Karpas-422 (cell line): ENCODE measurements at regions not wholly inside any gene's neighbourhood (a gene's known extent, or its start where the extent isn't known, plus 50 kb on each side); places are given as distances from the start of the nearest gene placed in this dataset.

Experiments used
- DNase-seq: peaks from one replicate; pipeline ENCODE4 v3.0.0-alpha.2; 2015
- H2AFZ ChIP-seq: fragments of 200-600 bp; sonication (generic); 2 replicates; pipeline ENCODE4 v1.6.1; 2014; ENCODE audit warnings: antibody characterized with exemption, low read length, mixed read lengths
- H3K27ac ChIP-seq: fragments of 200-600 bp; sonication (generic); 2 replicates; pipeline ENCODE4 v1.5.1; 2014; ENCODE audit warnings: mild to moderate bottlenecking, low read length, moderate library complexity
- H3K27me3 ChIP-seq: fragments of 200-600 bp; sonication (generic); 2 replicates; pipeline ENCODE4 v1.6.1; 2014; ENCODE audit warnings: low read length, mixed read lengths
- H3K36me3 ChIP-seq: fragments of 200-600 bp; sonication (generic); 2 replicates; pipeline ENCODE4 v1.6.1; 2014; ENCODE audit warnings: low read length, mixed read lengths; ENCODE audit not compliant: insufficient read depth
- H3K4me1 ChIP-seq: fragments of 200-600 bp; sonication (generic); 2 replicates; pipeline ENCODE4 v1.6.1; 2014; ENCODE audit warnings: mild to moderate bottlenecking, low read length, mixed read lengths
- H3K4me2 ChIP-seq: fragments of 200-600 bp; sonication (generic); 2 replicates; pipeline ENCODE4 v1.6.1; 2014; ENCODE audit warnings: low read length, low read depth, mild to moderate bottlenecking; ENCODE audit not compliant: poor library complexity, severe bottlenecking
- H3K4me3 ChIP-seq: fragments of 200-600 bp; sonication (generic); 2 replicates; pipeline ENCODE4 v1.5.1; 2014; ENCODE audit warnings: mild to moderate bottlenecking, antibody characterized with exemption, low read length, mixed read lengths
- H3K79me2 ChIP-seq: fragments of 200-600 bp; sonication (generic); 2 replicates; pipeline ENCODE4 v1.6.1; 2014; ENCODE audit warnings: mild to moderate bottlenecking, low read length, mixed read lengths
- H3K9ac ChIP-seq: fragments of 200-600 bp; sonication (generic); 2 replicates; pipeline ENCODE4 v1.6.0; 2014; ENCODE audit warnings: low read length
- H3K9me2 ChIP-seq: fragments of 200-600 bp; sonication (generic), shearing (Covaris generic); replicated peaks from 2 replicates; pipeline ENCODE4 v1.6.0; 2014; ENCODE audit warnings: mild to moderate bottlenecking, low read length, moderate library complexity; ENCODE audit not compliant: insufficient read depth
- H3K9me3 ChIP-seq: fragments of 300-700, 200-600 bp; sonication (generic); 2 replicates; pipeline ENCODE4 v1.6.1; 2014; ENCODE audit warnings: low read length, mixed read lengths
- H4K20me1 ChIP-seq: fragments of 200-600 bp; sonication (generic); 2 replicates; pipeline ENCODE4 v1.6.1; 2014; ENCODE audit warnings: mild to moderate bottlenecking, antibody characterized with exemption, low read length, low read depth; ENCODE audit not compliant: insufficient read depth

- H3K27me3 ChIP-seq = no peaks in the 10 kb centered on the region
- peaks cover 26% of the 10 kb centered on the region for H3K4me1 ChIP-seq
- no peak overlapping the region for H3K27ac ChIP-seq
- H3K9ac ChIP-seq = no peak overlapping the region
- H3K4me3 ChIP-seq = no peak overlapping the region
- no peaks in the 10 kb centered on the region for H3K9me3 ChIP-seq
- H3K4me2 ChIP-seq = no peak overlapping the region
- H3K79me2 ChIP-seq = peaks cover 6% of the 10 kb centered on the region
- H2AFZ ChIP-seq = no peak overlapping the region
- no peaks in the 10 kb centered on the region for H3K9me2 ChIP-seq
- DNase-seq = no peak
- no peaks in the 10 kb centered on the region for H3K36me3 ChIP-seq
- no peaks in the 10 kb centered on the region for H4K20me1 ChIP-seq
Measured at GRCh38 chr22:46049726-46050450, 72.9 kb upstream of the WNT7B start.

GRCh38 chr22:46050451-46050845 lies 73.5 kb upstream of the WNT7B start:
- no peak overlapping the region for H2AFZ ChIP-seq
- peaks cover 11% of the 10 kb centered on the region for H3K79me2 ChIP-seq
- H3K4me3 ChIP-seq = no peak overlapping the region
- H3K27ac ChIP-seq = no peak overlapping the region
- no peak for DNase-seq
- H3K27me3 ChIP-seq = no peaks in the 10 kb centered on the region
- H3K36me3 ChIP-seq = no peaks in the 10 kb centered on the region
- H3K4me2 ChIP-seq = no peak overlapping the region
- no peaks in the 10 kb centered on the region for H3K9me2 ChIP-seq
- H3K9ac ChIP-seq = no peak overlapping the region
- H3K4me1 ChIP-seq = peaks cover 31% of the 10 kb centered on the region
- no peaks in the 10 kb centered on the region for H4K20me1 ChIP-seq
- H3K9me3 ChIP-seq = no peaks in the 10 kb centered on the region

GRCh38 chr22:46050916-46051614 lies 74.1 kb upstream of the WNT7B start:
- Histone ChIP-seq H3K9ac (no peak overlapping the region), H3K79me2 (peaks cover 16% of the 10 kb centered on the region), H3K9me3 (no peaks in the 10 kb centered on the region), H3K4me3 (no peak overlapping the region), H3K4me1 (peaks cover 37% of the 10 kb centered on the region), H3K36me3 (no peaks in the 10 kb centered on the region), H4K20me1 (no peaks in the 10 kb centered on the region), H3K4me2 (no peak overlapping the region), H3K27ac (no peak overlapping the region), H2AFZ (no peak overlapping the region), H3K27me3 (no peaks in the 10 kb centered on the region), H3K9me2 (no peaks in the 10 kb centered on the region)
- DNase-seq = no peak

- no peaks in the 10 kb centered on the region for H3K27me3 ChIP-seq
- no peak overlapping the region for H2AFZ ChIP-seq
- peaks cover 43% of the 10 kb centered on the region for H3K4me1 ChIP-seq
- H3K9me3 ChIP-seq = no peaks in the 10 kb centered on the region
- H3K9ac ChIP-seq = no peak overlapping the region
- H4K20me1 ChIP-seq = no peaks in the 10 kb centered on the region
- no peaks in the 10 kb centered on the region for H3K36me3 ChIP-seq
- peaks cover 16% of the 10 kb centered on the region for H3K79me2 ChIP-seq
- H3K4me2 ChIP-seq = no peak overlapping the region
- DNase-seq = no peak
- no peaks in the 10 kb centered on the region for H3K9me2 ChIP-seq
- H3K27ac ChIP-seq = no peak overlapping the region
- no peak overlapping the region for H3K4me3 ChIP-seq
Measured at GRCh38 chr22:46051646-46052045, 74.7 kb upstream of the WNT7B start.

- Histone ChIP-seq H3K4me2 (peak overlapping the region; percentile 99), H3K27me3 (no peaks in the 10 kb centered on the region), H3K4me3 (peak overlapping the region; percentile 79; the same call in 1 of the 2 replicates)
Measured at GRCh38 chr22:46052331-46052771, 75.4 kb upstream of the WNT7B start.

GRCh38 chr22:46052801-46053562 lies 76.0 kb upstream of the WNT7B start:
- H3K27me3 ChIP-seq = no peaks in the 10 kb centered on the region
- peak overlapping the region; percentile 92 for H3K9ac ChIP-seq
- H3K27ac ChIP-seq = peak overlapping the region; percentile 91
- no peaks in the 10 kb centered on the region for H4K20me1 ChIP-seq
- peak overlapping the region; percentile 99 for H3K4me2 ChIP-seq
- peak; percentile 87 for DNase-seq
- no peaks in the 10 kb centered on the region for H3K9me2 ChIP-seq
- H2AFZ ChIP-seq = 0 out of 2 replicates have a peak overlapping the region, but pooled peaks have one; percentile 22
- H3K4me1 ChIP-seq = peaks cover 54% of the 10 kb centered on the region
- H3K79me2 ChIP-seq = peaks cover 16% of the 10 kb centered on the region
- no peaks in the 10 kb centered on the region for H3K9me3 ChIP-seq
- H3K4me3 ChIP-seq = peak overlapping the region; percentile 79
- H3K36me3 ChIP-seq = no peaks in the 10 kb centered on the region

More at GRCh38 chr22:46052331-46052771, 75.4 kb upstream of the WNT7B start:
- no peaks in the 10 kb centered on the region for H3K9me2 ChIP-seq
- peak overlapping the region; percentile 92 for H3K9ac ChIP-seq
- no peak overlapping the region for H2AFZ ChIP-seq
- no peaks in the 10 kb centered on the region for H4K20me1 ChIP-seq
- DNase-seq = no peak
- peak overlapping the region; percentile 91 for H3K27ac ChIP-seq
- no peaks in the 10 kb centered on the region for H3K9me3 ChIP-seq
- H3K4me1 ChIP-seq = peaks cover 50% of the 10 kb centered on the region
- H3K36me3 ChIP-seq = no peaks in the 10 kb centered on the region
- H3K79me2 ChIP-seq = peaks cover 16% of the 10 kb centered on the region

GRCh38 chr22:46053563-46054090 lies 76.7 kb upstream of the WNT7B start:
- Histone ChIP-seq H3K27me3 (no peaks in the 10 kb centered on the region), H3K27ac (peak overlapping the region; percentile 91), H3K4me1 (peaks cover 60% of the 10 kb centered on the region), H3K9me2 (no peaks in the 10 kb centered on the region), H3K79me2 (peaks cover 16% of the 10 kb centered on the region), H3K4me3 (peak overlapping the region; percentile 79), H3K36me3 (no peaks in the 10 kb centered on the region), H2AFZ (no peak overlapping the region), H3K9ac (peak overlapping the region; percentile 92), H4K20me1 (no peaks in the 10 kb centered on the region), H3K4me2 (peak overlapping the region; percentile 99), H3K9me3 (no peaks in the 10 kb centered on the region)
- peak; percentile 85 for DNase-seq
